Pancreas (tissue), 10 donors: ENCODE measurements at regions not wholly inside any gene's neighbourhood (a gene's known extent, or its start where the extent isn't known, plus 50 kb on each side); places are given as distances from the start of the nearest gene placed in this dataset.

Source experiments
- ATAC-seq, 4 donors: fragments of 200-7000 bp; cut with Tn5 transposase; one replicate each; pipeline versions ENCODE4 v1.8.0 to v1.9.1; 2020; ENCODE audit warnings: mild to moderate bottlenecking in 4 of 4, moderate library complexity in 4 of 4
- DNase-seq, 6 donors: peaks; one replicate each; pipeline ENCODE4 v3.0.0-alpha.2; 2020
- FAIRE-seq: peaks from 2 replicates; lab custom pipeline; 2012; peaks lifted over from hg19 to GRCh38; lab: Jason Lieb, UNC
- H3K27ac ChIP-seq, 4 donors: fragments of 200-600 bp; sonication (generic); 1 replicate in 3 of 4; 2 replicates in 1 of 4; pipeline versions ENCODE4 v1.5.0 to v1.8.0; 2020
- H3K27me3 ChIP-seq, 4 donors: fragments of 200-600 bp; one replicate each; pipeline ENCODE4 v1.8.0; 2021
- H3K36me3 ChIP-seq, 3 donors: fragments of 200-600 bp; sonication (generic) in 1 of 3; one replicate each; pipeline versions ENCODE4 v1.5.0 to v1.8.0; 2020 to 2021
- H3K4me1 ChIP-seq, 3 donors: fragments of 200-600 bp; one replicate each; pipeline ENCODE4 v1.8.0; 2021
- H3K4me3 ChIP-seq, 4 donors: fragments of 200-600 bp; sonication (generic) in 2 of 4; one replicate each; pipeline versions ENCODE4 v1.5.0 to v1.8.0; 2020 to 2021
- H3K9me3 ChIP-seq, 4 donors: fragments of 200-600 bp; one replicate each; pipeline ENCODE4 v1.8.0; 2021
- CTCF ChIP-seq, 4 donors: fragments of 200-600 bp; sonication (generic) in 3 of 4; IDR thresholded peaks; one replicate each; pipeline versions ENCODE4 v1.5.0 to v1.8.0; 2021; ENCODE audit warnings: antibody characterized with exemption in 4 of 4
- WGBS, 2 donors: extraction: QIAGEN DNeasy Blood & Tissue Kit; methylation state at CpG; one replicate each; pipeline ENCODE4 v1.1.7; 2013; 5-methylcytosine and 5-hydroxymethylcytosine counted together
- intact Hi-C, 3 donors: fragments of 100-400 bp; cut with DNase I; formaldehyde crosslinking; loops; one replicate each; pipeline versions ENCODE4 v1.11.1 to v1.14.2; 2022
- donor health status: healthy with polysubstance abuse.
- donor health status: DM: no; HTN: no; CAD: no; lungs with moderate emphysema.
- donor health status: DM: no; HTN: no; CAD: no.
- donor health status: control.
- donor health status: control.
- donor health status: Bipolar disorder and iron deficiency.
- donor health status: DM: yes; HTN: yes; CAD: no.
- donor health status: DM: no; HTN: no; CAD: no.
- donor health status: DM: no; HTN: no; CAD: no.
- donor health status: DM: yes; HTN: yes; CAD: no.

GRCh38 chr22:22042599-22043295, 60.2 kb upstream of the TOP3B start:
- TF ChIP-seq CTCF (IDR thresholded peaks at IDR 0.05): no peak
- no peak overlapping the region for H3K27ac ChIP-seq
- ATAC-seq: no peak
- no peak for FAIRE-seq
- intact Hi-C loops: no loop called here
- H3K4me1 ChIP-seq: no peaks in the 10 kb centered on the region
- no peaks in the 10 kb centered on the region for H3K36me3 ChIP-seq
- H3K9me3 ChIP-seq: no peaks in the 10 kb centered on the region
- H3K27me3 ChIP-seq: no peaks in the 10 kb centered on the region
- WGBS, 2 donors: 59 to 64% methylated on average over 7 of the region's 7 CpGs
- no peak overlapping the region for H3K4me3 ChIP-seq
- DNase-seq: no peak

- no peak for FAIRE-seq
- no peaks in the 10 kb centered on the region for H3K36me3 ChIP-seq
- H3K27me3 ChIP-seq: no peaks in the 10 kb centered on the region
- H3K4me3 ChIP-seq: no peak overlapping the region
- no peaks in the 10 kb centered on the region for H3K4me1 ChIP-seq
- DNase-seq: no peak
- ATAC-seq: no peak
- no peak overlapping the region for H3K27ac ChIP-seq
- intact Hi-C loops: no loop called here
- no peaks in the 10 kb centered on the region for H3K9me3 ChIP-seq
- no peak for TF ChIP-seq CTCF (IDR thresholded peaks at IDR 0.05)
- WGBS, 2 donors: 79 to 83% methylated on average over 1 of the region's 1 CpG
These were observed 59.4 kb upstream of the TOP3B start for GRCh38 chr22:22042009-22042408.

- no peak for DNase-seq
- Histone ChIP-seq H3K27ac (no peak overlapping the region), H3K27me3 (no peaks in the 10 kb centered on the region), H3K4me3 (no peak overlapping the region), H3K36me3 (no peaks in the 10 kb centered on the region), H3K9me3 (no peaks in the 10 kb centered on the region), H3K4me1 (no peaks in the 10 kb centered on the region)
- TF ChIP-seq CTCF (IDR thresholded peaks at IDR 0.05): no peak
- intact Hi-C loops: no loop called here
- no peak for ATAC-seq
- peak; percentile 41 for FAIRE-seq
These were observed 58.3 kb upstream of the TOP3B start for GRCh38 chr22:22040908-22041307.

GRCh38 chr22:22040472-22040871, 57.9 kb upstream of the TOP3B start:
- 71 to 78% methylated on average over 3 of the region's 3 CpGs for WGBS, 2 donors
- Histone ChIP-seq H3K27me3 (no peaks in the 10 kb centered on the region), H3K4me3 (no peak overlapping the region), H3K27ac (no peak overlapping the region), H3K9me3 (no peaks in the 10 kb centered on the region), H3K36me3 (no peaks in the 10 kb centered on the region), H3K4me1 (no peaks in the 10 kb centered on the region)
- TF ChIP-seq CTCF (IDR thresholded peaks at IDR 0.05): no peak
- DNase-seq (no peak), ATAC-seq (no peak), FAIRE-seq (no peak)
- intact Hi-C loops: no loop called here

- H3K4me3 ChIP-seq: no peak overlapping the region
- 40 to 57% methylated on average over 4 of the region's 4 CpGs for WGBS, 2 donors
- no peak for ATAC-seq
- H3K27ac ChIP-seq: no peak overlapping the region
- no peaks in the 10 kb centered on the region for H3K9me3 ChIP-seq
- no peak for DNase-seq
- no peaks in the 10 kb centered on the region for H3K4me1 ChIP-seq
- H3K27me3 ChIP-seq: no peaks in the 10 kb centered on the region
- no peaks in the 10 kb centered on the region for H3K36me3 ChIP-seq
- intact Hi-C loops: no loop called here
- FAIRE-seq: no peak
- no peak for TF ChIP-seq CTCF (IDR thresholded peaks at IDR 0.05)
These were observed 56.9 kb upstream of the TOP3B start for GRCh38 chr22:22039286-22040074.
